OCI-LY7 (cell line): ENCODE measurements at regions not wholly inside any gene's neighbourhood (a gene's known extent, or its start where the extent isn't known, plus 50 kb on each side); places are given as distances from the start of the nearest gene placed in this dataset.

Source experiments
- BruUV-seq: library from RNA; stranded (reverse); fragments of 400-500 nt; replicated peaks from 2 replicates; lab custom pipeline; 2021; lab: Mats Ljungman, UMichigan
- CTCF ChIA-PET: fragments of 300-600 bp; sonication (Branson Sonifier 250); formaldehyde crosslinking; loops from one replicate; lab custom pipeline; 2022; ENCODE audit warnings: antibody characterized with exemption; ENCODE audit not compliant: unreplicated experiment; lab: Charles Lee
- POLR2A ChIA-PET: fragments of 300-600 bp; sonication (Branson Sonifier 250); formaldehyde crosslinking; loops from one replicate; lab custom pipeline; 2022; ENCODE audit warnings: antibody characterized with exemption; lab: Charles Lee
- DNase-seq: peaks from one replicate; pipeline ENCODE4 v3.0.0-alpha.2; 2015; ENCODE audit warnings: low spot score
- H2AFZ ChIP-seq: fragments of 200-600 bp; sonication (generic), shearing (Covaris generic); 2 replicates; pipeline ENCODE4 v1.6.1; 2014; ENCODE audit warnings: mild to moderate bottlenecking, antibody characterized with exemption, low read length, moderate library complexity
- H3K27ac ChIP-seq: fragments of 200-600 bp; sonication (generic); 2 replicates; pipeline ENCODE4 v1.5.1; 2014; ENCODE audit warnings: mixed run types, low read depth, mild to moderate bottlenecking, moderate library complexity, low read length, inconsistent platforms; ENCODE audit not compliant: poor library complexity, severe bottlenecking
- H3K36me3 ChIP-seq: fragments of 200-600 bp; sonication (generic); 2 replicates; pipeline ENCODE4 v1.6.1; 2014; ENCODE audit warnings: mild to moderate bottlenecking, antibody characterized with exemption, low read length, moderate library complexity, mixed read lengths; ENCODE audit not compliant: insufficient read depth
- H3K4me1 ChIP-seq: fragments of 200-600 bp; sonication (generic); 2 replicates; pipeline ENCODE4 v1.5.1; 2014; ENCODE audit warnings: mild to moderate bottlenecking, low read length; ENCODE audit not compliant: insufficient read depth, poor library complexity, severe bottlenecking
- H3K4me2 ChIP-seq: fragments of 200-600 bp; sonication (generic); 2 replicates; pipeline ENCODE4 v1.6.1; 2014; ENCODE audit warnings: mild to moderate bottlenecking, low read length
- H3K4me3 ChIP-seq: fragments of 200-600 bp; sonication (generic); 2 replicates; pipeline ENCODE4 v1.5.1; 2014; ENCODE audit warnings: mild to moderate bottlenecking, low read depth, low read length; ENCODE audit not compliant: poor library complexity, severe bottlenecking
- H3K79me2 ChIP-seq: fragments of 200-600 bp; sonication (generic); 2 replicates; pipeline ENCODE4 v1.6.1; 2016; ENCODE audit warnings: low read depth, mild to moderate bottlenecking, low read length, moderate library complexity, mixed read lengths; ENCODE audit not compliant: insufficient read depth
- H3K9me2 ChIP-seq: fragments of 200-600 bp; sonication (generic); 2 replicates; pipeline ENCODE4 v1.6.1; 2016; ENCODE audit warnings: mild to moderate bottlenecking, low read length, mixed read lengths; ENCODE audit not compliant: insufficient read depth
- H3K9me3 ChIP-seq: fragments of 200-600 bp; sonication (generic); 2 replicates; pipeline ENCODE4 v1.6.1; 2014; ENCODE audit warnings: mild to moderate bottlenecking, mixed run types, low read length, mixed read lengths
- H4K20me1 ChIP-seq: fragments of 200-600 bp; sonication (generic); 2 replicates; pipeline ENCODE4 v1.6.1; 2014; ENCODE audit warnings: mild to moderate bottlenecking, antibody characterized with exemption, low read length, moderate library complexity, mixed read lengths; ENCODE audit not compliant: insufficient read depth
- CTCF ChIP-seq: fragments of 200-600 bp; sonication (generic); conservative IDR thresholded peaks from 2 replicates; pipeline ENCODE4 v1.5.1; 2014; ENCODE audit warnings: mild to moderate bottlenecking, antibody characterized with exemption, low read length, moderate library complexity, mixed read lengths
- EZH2phosphoT487 ChIP-seq: fragments of 200-600 bp; sonication (generic); IDR thresholded peaks from 2 replicates; pipeline ENCODE4 v1.6.1; 2018; ENCODE audit warnings: low read depth, borderline replicate concordance, mild to moderate bottlenecking, mixed run types, antibody characterized with exemption, low read length, moderate library complexity, mixed read lengths
- intact Hi-C: fragments of 100-400 bp; cut with micrococcal nuclease; formaldehyde crosslinking; loops from one replicate; pipeline ENCODE4 v1.10.0; 2022; ENCODE audit not compliant: unreplicated experiment

- no peak overlapping the region for H2AFZ ChIP-seq
- TF ChIP-seq EZH2phosphoT487 (no peak), CTCF (no peak)
- intact Hi-C loops = no loop called here
- no peaks in the 10 kb centered on the region for H4K20me1 ChIP-seq
- H3K4me2 ChIP-seq = no peak overlapping the region
- H3K27ac ChIP-seq = no peak overlapping the region
- no peaks in the 10 kb centered on the region for H3K79me2 ChIP-seq
- no TSS peak for BruUV-seq
- H3K4me1 ChIP-seq = no peaks in the 10 kb centered on the region
- no peak for DNase-seq
- no peaks in the 10 kb centered on the region for H3K9me3 ChIP-seq
- POLR2A ChIA-PET = interaction anchor here (0.6 kb wide), 1 partner anchor 650 kb away, joined by 3 read pairs; no protein-coding TSS in a partner anchor
- H3K4me3 ChIP-seq = no peak overlapping the region
- H3K9me2 ChIP-seq = no peaks in the 10 kb centered on the region
- no peaks in the 10 kb centered on the region for H3K36me3 ChIP-seq
- CTCF ChIA-PET = no interaction called here
These were observed 138.4 kb upstream of the NALF2 start for GRCh38 chrX:69365755-69366154.

DNA sequence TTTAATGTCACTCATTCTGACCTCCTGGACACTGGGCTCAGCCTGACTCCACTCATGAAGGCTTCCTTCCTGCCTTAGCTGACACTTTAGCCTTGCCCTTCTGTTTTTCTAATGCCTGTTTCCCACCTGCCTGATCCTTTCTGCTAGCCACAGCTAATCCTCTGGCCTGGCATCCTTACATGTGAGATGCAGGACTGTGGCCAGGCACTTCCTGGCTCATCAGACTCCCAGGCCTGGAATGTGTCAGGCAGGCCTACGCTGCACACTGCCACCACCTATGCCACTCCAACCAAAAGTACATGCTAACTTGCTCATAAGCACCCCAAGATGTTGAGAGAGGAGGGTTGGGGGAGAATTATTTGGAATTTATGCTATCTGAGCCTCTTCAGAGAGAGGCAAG, 138.8 kb upstream of the NALF2 start:
- H4K20me1 ChIP-seq = no peaks in the 10 kb centered on the region
- TF ChIP-seq CTCF = no peak
- CTCF ChIA-PET = no interaction called here
- no peak overlapping the region for H2AFZ ChIP-seq
- intact Hi-C loops = no loop called here
- no peaks in the 10 kb centered on the region for H3K4me1 ChIP-seq
- H3K4me3 ChIP-seq = no peak overlapping the region
- BruUV-seq = no TSS peak
- H3K9me2 ChIP-seq = no peaks in the 10 kb centered on the region
- no peak overlapping the region for H3K4me2 ChIP-seq
- POLR2A ChIA-PET = no interaction called here
- no peak overlapping the region for H3K27ac ChIP-seq
- no peaks in the 10 kb centered on the region for H3K79me2 ChIP-seq
- no peaks in the 10 kb centered on the region for H3K9me3 ChIP-seq
- DNase-seq = no peak
- H3K36me3 ChIP-seq = no peaks in the 10 kb centered on the region

- Histone ChIP-seq H3K79me2 (no peaks in the 10 kb centered on the region), H3K9me3 (no peaks in the 10 kb centered on the region), H3K27ac (no peak overlapping the region), H3K9me2 (no peaks in the 10 kb centered on the region), H4K20me1 (no peaks in the 10 kb centered on the region), H2AFZ (no peak overlapping the region), H3K4me1 (no peaks in the 10 kb centered on the region), H3K4me3 (no peak overlapping the region), H3K4me2 (no peak overlapping the region), H3K36me3 (no peaks in the 10 kb centered on the region)
- POLR2A ChIA-PET = interaction anchor here (0.6 kb wide), 1 partner anchor 1067 kb away, joined by 8 read pairs; no protein-coding TSS in a partner anchor
- intact Hi-C loops = no loop called here
- no peak for DNase-seq
- TF ChIP-seq CTCF (no peak), EZH2phosphoT487 (no peak)
- CTCF ChIA-PET = no interaction called here
- BruUV-seq = no TSS peak
These were observed 141.3 kb upstream of the NALF2 start for GRCh38 chrX:69362856-69363255.
